ENCODE measurements at regions not wholly inside any gene's neighbourhood (a gene's known extent, or its start where the extent isn't known, plus 50 kb on each side); places are given as distances from the start of the nearest gene placed in this dataset.
A peak's percentile ranks its signal among the peaks of the same experiment; 100 is the strongest.
"Not testable (repeated sequence)": the region's sequence is repeated elsewhere in the genome, so short reads cannot be mapped to it uniquely, and the experiment has no call there.

- DNase-seq, result peak; percentile 52
Measured at GRCh38 chr6:18595774-18596530, 208.8 kb downstream of the RNF144B start.

GRCh38 chr6:18596531-18596835, 209.3 kb downstream of the RNF144B start:
- no peak for DNase-seq

GRCh38 chr6:18598551-18599264, 211.6 kb downstream of the RNF144B start:
- no peak for DNase-seq

GRCh38 chr6:18600255-18600654, 213.1 kb downstream of the RNF144B start:
- DNase-seq, result no peak

GRCh38 chr6:18601516-18602020, 214.4 kb downstream of the RNF144B start:
- no peak for DNase-seq

- no peak for DNase-seq
Measured at GRCh38 chr6:18602931-18603330, 215.8 kb downstream of the RNF144B start.

GRCh38 chr6:18603361-18603760, 216.2 kb downstream of the RNF144B start:
- no peak for DNase-seq

- no peak for DNase-seq
Measured at GRCh38 chr6:18605841-18606240, 218.7 kb downstream of the RNF144B start.

GRCh38 chr6:18609715-18610114, 222.6 kb downstream of the RNF144B start:
- no peak for DNase-seq

GRCh38 chr6:18613319-18613925, 226.3 kb downstream of the RNF144B start:
- DNase-seq, result no peak

GRCh38 chr6:18629571-18629970, 242.4 kb downstream of the RNF144B start:
- DNase-seq, result no peak

- DNase-seq, result no peak
Measured at GRCh38 chr6:18632670-18633410, 245.7 kb downstream of the RNF144B start.

- DNase-seq, result no peak
Measured at GRCh38 chr6:18634912-18635311, 247.8 kb downstream of the RNF144B start.

GRCh38 chr6:18640134-18640533, 253.0 kb downstream of the RNF144B start:
- DNase-seq, result no peak

GRCh38 chr6:18640754-18641153, 253.6 kb downstream of the RNF144B start:
- DNase-seq, result no peak

GRCh38 chr6:18654821-18655220, 267.7 kb downstream of the RNF144B start:
- DNase-seq, result no peak

GRCh38 chr6:18656506-18656905, 269.4 kb downstream of the RNF144B start:
- DNase-seq, result no peak

GRCh38 chr6:18659994-18660393, 272.8 kb downstream of the RNF144B start:
- DNase-seq, result not testable (repeated sequence)

GRCh38 chr6:18663011-18663410, 275.9 kb downstream of the RNF144B start:
- peak; percentile 85 for DNase-seq

GRCh38 chr6:18664401-18664800, 277.3 kb downstream of the RNF144B start:
- DNase-seq, result no peak

GRCh38 chr6:18667612-18668011, 280.5 kb downstream of the RNF144B start:
- DNase-seq, result no peak

GRCh38 chr6:18668994-18669393, 281.8 kb downstream of the RNF144B start:
- no peak for DNase-seq

- no peak for DNase-seq
Measured at GRCh38 chr6:18672852-18673251, 285.7 kb downstream of the RNF144B start.

All from NCI-H774 (cell line).